ENCODE measurements at regions not wholly inside any gene's neighbourhood (a gene's known extent, or its start where the extent isn't known, plus 50 kb on each side); places are given as distances from the start of the nearest gene placed in this dataset.

- H3K23me2 ChIP-seq (ENCODE audit: insufficient read length, low read depth, low read length, poor library complexity, severe bottlenecking): no peaks in the 10 kb centered on the region
- no peak overlapping the region for H4K8ac ChIP-seq (replicated peaks; ENCODE audit: insufficient read length, low read depth, low read length)
- no peak overlapping the region for H4K5ac ChIP-seq (ENCODE audit: insufficient read length, low read depth, low read length)
- no peak overlapping the region for H2BK20ac ChIP-seq (ENCODE audit: low read depth, low read length, poor library complexity, severe bottlenecking)
- no peak overlapping the region for H3K9ac ChIP-seq (ENCODE audit: extremely low read depth, insufficient read length, low read length)
- no peaks in the 10 kb centered on the region for H3K9me3 ChIP-seq (ENCODE audit: control insufficient read depth, low read depth, low read length)
- H2AK5ac ChIP-seq (ENCODE audit: insufficient read length, low read length): no peak overlapping the region
- no peak overlapping the region for H3K27ac Mint-ChIP-seq
- no peak for DNase-seq
- H3K36me3 Mint-ChIP-seq (ENCODE audit: insufficient read depth in 1 of 3, low read depth in 3 of 3): peaks cover 0 to 9% (median 2%) of the 10 kb centered on the region in 3 experiments; a peak in 4 of 7 replicates
- H3K27ac ChIP-seq (ENCODE audit: insufficient read length, low read depth, low read length): no peak overlapping the region
- no peaks in the 10 kb centered on the region for H3K79me1 ChIP-seq (ENCODE audit: insufficient read depth, low read depth, low read length, poor library complexity, severe bottlenecking)
- H3K4me1 ChIP-seq (ENCODE audit: insufficient read depth, low read length): no peaks in the 10 kb centered on the region
- H3K56ac ChIP-seq (ENCODE audit: insufficient read length, low read depth, low read length): no peak overlapping the region
- no peak for TF ChIP-seq CTCF (conservative IDR thresholded peaks at IDR 0.05)
- no CpG with 5 or more reads among the region's 1 CpG for WGBS (ENCODE audit: extremely low coverage, insufficient read length, low lambda C conversion rate)
- no peak overlapping the region for H2BK120ac ChIP-seq (ENCODE audit: low read depth, low read length, poor library complexity, severe bottlenecking)
- no peak overlapping the region for H3K4me2 ChIP-seq (ENCODE audit: insufficient read depth, insufficient read length, low read length)
- H3T11ph ChIP-seq (ENCODE audit: low read length): no peak overlapping the region
- no peak overlapping the region for H3K4ac ChIP-seq (ENCODE audit: low read depth, low read length)
- H3K4me3 Mint-ChIP-seq: no peak overlapping the region
- no peak overlapping the region for H2BK12ac ChIP-seq (ENCODE audit: insufficient read length, low read depth, low read length)
- H3K23ac ChIP-seq (ENCODE audit: insufficient read length, low read depth, low read length): no peak overlapping the region
- no peak overlapping the region for H2BK15ac ChIP-seq (ENCODE audit: low read depth, low read length)
- H3K27me3 ChIP-seq (ENCODE audit: insufficient read depth, low read length): no peaks in the 10 kb centered on the region
- no peak overlapping the region for H3K14ac ChIP-seq (ENCODE audit: insufficient read depth, low read length)
- no peaks in the 10 kb centered on the region for H3K4me1 Mint-ChIP-seq
- no peak overlapping the region for H2BK5ac ChIP-seq (ENCODE audit: insufficient read length, low read length)
- H2AFZ ChIP-seq (ENCODE audit: low read length): no peak overlapping the region
- H3K27me3 Mint-ChIP-seq (ENCODE audit: low read depth): no peaks in the 10 kb centered on the region
- peaks cover 7 to 8% of the 10 kb centered on the region in 2 experiments; a peak in 2 of 5 replicates for H3K9me3 Mint-ChIP-seq
- H4K91ac ChIP-seq (ENCODE audit: insufficient read length, low read depth, low read length): no peak overlapping the region
- H3K18ac ChIP-seq (ENCODE audit: insufficient read length, low read depth, low read length): no peak overlapping the region
- no peaks in the 10 kb centered on the region for H4K20me1 ChIP-seq (ENCODE audit: control insufficient read depth, insufficient read depth, insufficient read length)
- no peaks in the 10 kb centered on the region for H3K79me2 ChIP-seq (ENCODE audit: insufficient read depth, low read length)
Observed at GRCh38 chr5:116976767-116977166, 402.1 kb upstream of the SEMA6A start.
